Heart left ventricle (tissue), 16 donors: ENCODE measurements at regions not wholly inside any gene's neighbourhood (a gene's known extent, or its start where the extent isn't known, plus 50 kb on each side); places are given as distances from the start of the nearest gene placed in this dataset.

Experiments
- ATAC-seq, 4 donors: fragments of 200-7000 bp; cut with Tn5 transposase; one replicate each; pipeline ENCODE4 v1.9.1; 2020 to 2022; ENCODE audit warnings: moderate library complexity in 4 of 4, mild to moderate bottlenecking in 3 of 4, moderate number of reproducible peaks in 1 of 4
- DNase-seq, 5 donors: peaks; one replicate each; pipeline ENCODE4 v3.0.0-alpha.2; 2020
- H3K27ac ChIP-seq, 12 donors: fragments of 200-600 bp; sonication (generic) in 4 of 12; one replicate each; pipeline versions ENCODE4 v1.5.0 to v1.8.0; 2016 to 2022; ENCODE audit warnings: mild to moderate bottlenecking in 2 of 12
- H3K27me3 ChIP-seq, 9 donors: fragments of 200-600 bp; sonication (generic) in 2 of 9; one replicate each; pipeline versions ENCODE4 v1.5.1 to v1.8.0; 2016 to 2022; ENCODE audit warnings: mild to moderate bottlenecking in 3 of 9
- H3K36me3 ChIP-seq, 9 donors: fragments of 200-600 bp; sonication (generic) in 2 of 9; one replicate each; pipeline versions ENCODE4 v1.5.0 to v1.8.0; 2018 to 2022; ENCODE audit warnings: mild to moderate bottlenecking in 2 of 9
- H3K4me1 ChIP-seq, 12 donors: fragments of 200-600 bp; sonication (generic) in 4 of 12; one replicate each; pipeline versions ENCODE4 v1.5.0 to v1.8.0; 2016 to 2022; ENCODE audit warnings: mild to moderate bottlenecking in 3 of 12
- H3K4me3 ChIP-seq, 12 donors: fragments of 200-600 bp; sonication (generic) in 4 of 12; one replicate each; pipeline versions ENCODE4 v1.5.0 to v1.8.0; 2017 to 2022; ENCODE audit warnings: mild to moderate bottlenecking in 9 of 12, moderate library complexity in 4 of 12
- H3K9me3 ChIP-seq, 12 donors: fragments of 200-600 bp; sonication (generic) in 4 of 12; one replicate each; pipeline versions ENCODE4 v1.5.0 to v1.8.0; 2016 to 2022; ENCODE audit warnings: mild to moderate bottlenecking in 1 of 12
- POLR2A ChIP-seq, 2 donors: fragments of 450-650 bp; IDR thresholded peaks; one replicate each; pipeline ENCODE4 v1.6.1; 2017; ENCODE audit warnings: antibody characterized with exemption in 2 of 2, mild to moderate bottlenecking in 2 of 2, moderate library complexity in 2 of 2
- WGBS, 4 donors: extraction: QIAGEN DNeasy Blood & Tissue Kit in 2 of 4; methylation state at CpG; one replicate each; pipeline versions ENCODE4 v1.1.5 to v1.1.7; 2013 to 2018; 5-methylcytosine and 5-hydroxymethylcytosine counted together
- intact Hi-C, 10 donors: fragments of 100-400 bp; cut with DNase I; formaldehyde crosslinking; loops; one replicate each; pipeline versions ENCODE4 v1.11.1 to v1.14.2; 2022
- TF ChIP-seq, protein P1 (sequence below), 12 donors: fragments of 200-600 bp; sonication (generic) in 4 of 12; IDR thresholded peaks; one replicate each; pipeline versions ENCODE4 v1.5.0 to v1.8.0; 2018 to 2022; ENCODE audit warnings: antibody characterized with exemption in 12 of 12, mild to moderate bottlenecking in 5 of 12
- donor health status: ischemic (EF 13 %, LVEDD 7.1; RV severe dilation, severe dysfunction).
- donor health status: healthy with polysubstance abuse.
- donor health status: DM: no; HTN: yes; CAD: no.
- donor health status: DM: no; HTN: no; CAD: no.
- donor health status: ischemic (EF 25% LVEDD 6.9; RV normal size, moderate dysfunction).
- donor health status: ischemic (EF 25% LVEDD 5.7; RV mildly dilated, moderate dysfunction).
- donor health status: healthy.
- donor health status: DM: yes; HTN: yes; CAD: no.
- donor health status: ischemic (EF 35%, LVEDD 5.7; RV mildly dilated, moderate dysfunction).
- donor health status: nonischemic (EF 11% LVEDD 7.7; RV severe dilation, severe dysfunction).
- donor health status: DM: yes; HTN: yes; CAD: no.
- donor health status: PGD.
- donor health status: ischemic (EF 29% LVEDD 5.4; RV normal size, mild dysfunction).
- donor health status: nonischemic (EF 23%, LVEDD 6.1; RV moderate dilation, normal function).

- Histone ChIP-seq H3K36me3 (no peaks in the 10 kb centered on the region), H3K9me3 (no peaks in the 10 kb centered on the region), H3K27ac (no peak overlapping the region), H3K27me3 (no peaks in the 10 kb centered on the region), H3K4me3 (no peak overlapping the region), H3K4me1 (no peaks in the 10 kb centered on the region)
- 51 to 71% (median 65%) methylated on average over 3 to 4 of the region's 4 CpGs for WGBS, 4 donors
- DNase-seq (no peak), ATAC-seq (no peak)
- no peak for TF ChIP-seq POLR2A (IDR thresholded peaks at IDR 0.05)
- TF ChIP-seq, protein P1, sequence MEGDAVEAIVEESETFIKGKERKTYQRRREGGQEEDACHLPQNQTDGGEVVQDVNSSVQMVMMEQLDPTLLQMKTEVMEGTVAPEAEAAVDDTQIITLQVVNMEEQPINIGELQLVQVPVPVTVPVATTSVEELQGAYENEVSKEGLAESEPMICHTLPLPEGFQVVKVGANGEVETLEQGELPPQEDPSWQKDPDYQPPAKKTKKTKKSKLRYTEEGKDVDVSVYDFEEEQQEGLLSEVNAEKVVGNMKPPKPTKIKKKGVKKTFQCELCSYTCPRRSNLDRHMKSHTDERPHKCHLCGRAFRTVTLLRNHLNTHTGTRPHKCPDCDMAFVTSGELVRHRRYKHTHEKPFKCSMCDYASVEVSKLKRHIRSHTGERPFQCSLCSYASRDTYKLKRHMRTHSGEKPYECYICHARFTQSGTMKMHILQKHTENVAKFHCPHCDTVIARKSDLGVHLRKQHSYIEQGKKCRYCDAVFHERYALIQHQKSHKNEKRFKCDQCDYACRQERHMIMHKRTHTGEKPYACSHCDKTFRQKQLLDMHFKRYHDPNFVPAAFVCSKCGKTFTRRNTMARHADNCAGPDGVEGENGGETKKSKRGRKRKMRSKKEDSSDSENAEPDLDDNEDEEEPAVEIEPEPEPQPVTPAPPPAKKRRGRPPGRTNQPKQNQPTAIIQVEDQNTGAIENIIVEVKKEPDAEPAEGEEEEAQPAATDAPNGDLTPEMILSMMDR (IDR thresholded peaks at IDR 0.05): no peak
- intact Hi-C loops: no loop called here
These were observed 1055.7 kb upstream of the EPHA6 start for GRCh38 chr3:95758707-95759106.

- no peak for DNase-seq
- Histone ChIP-seq H3K27me3 (no peaks in the 10 kb centered on the region), H3K4me3 (no peak overlapping the region), H3K4me1 (no peaks in the 10 kb centered on the region), H3K9me3 (no peaks in the 10 kb centered on the region), H3K27ac (no peak overlapping the region), H3K36me3 (no peaks in the 10 kb centered on the region)
- ATAC-seq: peak in 1 of 4 donors; percentile 15
- no peak for TF ChIP-seq POLR2A (IDR thresholded peaks at IDR 0.05)
- TF ChIP-seq, protein P1 (IDR thresholded peaks at IDR 0.05): no peak
- WGBS, 4 donors: 76 to 90% (median 82%) methylated on average over 2 to 6 of the region's 6 CpGs
- intact Hi-C loops: no loop called here
These were observed 1054.6 kb upstream of the EPHA6 start for GRCh38 chr3:95759614-95760301.

DNA sequence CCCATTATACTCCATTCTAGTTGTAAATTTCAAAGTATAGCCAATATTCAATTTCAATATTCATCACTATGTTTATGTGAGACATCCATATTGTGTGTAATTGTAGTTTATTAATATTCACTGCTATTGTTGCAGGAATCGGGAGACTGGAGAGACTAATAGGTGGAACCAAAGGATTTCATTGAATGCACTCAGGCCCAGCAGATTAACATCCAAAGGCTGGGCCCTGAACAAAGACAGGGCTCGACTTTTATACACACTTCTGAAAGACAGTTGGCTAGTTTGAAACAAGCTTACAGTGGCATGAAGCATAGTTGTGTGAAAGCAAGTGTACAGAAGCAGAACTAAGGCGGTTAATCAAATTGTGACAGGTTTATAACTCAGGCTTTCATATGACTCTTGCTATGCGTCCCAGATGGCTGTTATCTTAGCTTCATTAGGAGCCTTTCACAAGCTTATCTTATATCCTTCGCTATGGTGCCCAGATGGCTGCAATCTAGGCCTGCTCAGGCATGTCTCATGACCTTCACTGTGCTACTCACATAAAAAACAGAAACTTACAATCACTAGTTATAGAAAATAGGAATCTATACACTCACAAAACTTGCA, 1038.8 kb upstream of the EPHA6 start:
- H3K36me3 ChIP-seq: no peaks in the 10 kb centered on the region
- DNase-seq (no peak), ATAC-seq (no peak)
- H3K4me3 ChIP-seq: no peak overlapping the region
- H3K4me1 ChIP-seq: no peaks in the 10 kb centered on the region
- WGBS, 4 donors: 56 to 63% (median 61%) methylated on average over 5 of the region's 5 CpGs
- intact Hi-C loops: no loop called here
- no peaks in the 10 kb centered on the region for H3K27me3 ChIP-seq
- H3K27ac ChIP-seq: no peak overlapping the region
- peaks cover 0 to 30% (median 6%) of the 10 kb centered on the region in 12 donors for H3K9me3 ChIP-seq
- TF ChIP-seq POLR2A (IDR thresholded peaks at IDR 0.05): no peak
- TF ChIP-seq, protein P1 (IDR thresholded peaks at IDR 0.05): no peak

GRCh38 chr3:95781598-95781997, 1032.8 kb upstream of the EPHA6 start:
- intact Hi-C loops: no loop called here
- ATAC-seq (no peak), DNase-seq (no peak)
- Histone ChIP-seq H3K27ac (no peak overlapping the region), H3K9me3 (peaks cover 0 to 3% (median 0%) of the 10 kb centered on the region in 12 donors), H3K4me1 (no peaks in the 10 kb centered on the region), H3K27me3 (no peaks in the 10 kb centered on the region), H3K4me3 (no peak overlapping the region), H3K36me3 (no peaks in the 10 kb centered on the region)
- TF ChIP-seq, protein P1 (IDR thresholded peaks at IDR 0.05): no peak
- TF ChIP-seq POLR2A (IDR thresholded peaks at IDR 0.05): no peak
